GM19372 (cell line): ENCODE measurements at regions not wholly inside any gene's neighbourhood (a gene's known extent, or its start where the extent isn't known, plus 50 kb on each side); places are given as distances from the start of the nearest gene placed in this dataset.
"Not testable (repeated sequence)": the region's sequence is repeated elsewhere in the genome, so short reads cannot be mapped to it uniquely, and the experiment has no call there.

Source experiments
- ATAC-seq: cut with Tn5 transposase; IDR thresholded peaks from one replicate; pipeline ENCODE4 v1.9.1; 2021; ENCODE audit warnings: mild to moderate bottlenecking, low read depth, moderate library complexity; ENCODE audit not compliant: unreplicated experiment

- no peak for ATAC-seq
These were observed 636.5 kb downstream of the TLE1 start for GRCh38 chr9:81052846-81053245.

- ATAC-seq, result no peak
These were observed 642.1 kb downstream of the TLE1 start for GRCh38 chr9:81047280-81047679.

- no peak for ATAC-seq
These were observed 643.7 kb downstream of the TLE1 start for GRCh38 chr9:81045658-81046057.

- ATAC-seq, result no peak
These were observed 651.5 kb downstream of the TLE1 start for GRCh38 chr9:81037889-81038288.

- ATAC-seq, result no peak
These were observed 653.7 kb downstream of the TLE1 start for GRCh38 chr9:81035601-81036000.

GRCh38 chr9:81035171-81035570 is 654.2 kb downstream of the TLE1 start:
- no peak for ATAC-seq

- ATAC-seq, result no peak
These were observed 656.5 kb downstream of the TLE1 start for GRCh38 chr9:81032831-81033230.

GRCh38 chr9:81032030-81032572 is 657.2 kb downstream of the TLE1 start:
- no peak for ATAC-seq

- ATAC-seq, result no peak
These were observed 657.8 kb downstream of the TLE1 start for GRCh38 chr9:81031422-81032029.

- ATAC-seq, result no peak
These were observed 659.3 kb downstream of the TLE1 start for GRCh38 chr9:81030027-81030426.

GRCh38 chr9:81028504-81028903 is 660.8 kb downstream of the TLE1 start:
- ATAC-seq, result no peak

- no peak for ATAC-seq
These were observed 667.2 kb downstream of the TLE1 start for GRCh38 chr9:81022177-81022576.

- not testable (repeated sequence) for ATAC-seq
These were observed 674.4 kb downstream of the TLE1 start for GRCh38 chr9:81014945-81015344.

- not testable (repeated sequence) for ATAC-seq
These were observed 676.2 kb downstream of the TLE1 start for GRCh38 chr9:81013191-81013590.

- ATAC-seq, result no peak
These were observed 686.4 kb downstream of the TLE1 start for GRCh38 chr9:81002906-81003305.

- ATAC-seq, result no peak
These were observed 687.1 kb downstream of the TLE1 start for GRCh38 chr9:81002242-81002641.

GRCh38 chr9:80995759-80996158 is 693.6 kb downstream of the TLE1 start:
- ATAC-seq, result no peak

GRCh38 chr9:80994892-80995291 is 694.5 kb downstream of the TLE1 start:
- ATAC-seq, result no peak

GRCh38 chr9:80985595-80985994 is 703.8 kb downstream of the TLE1 start:
- ATAC-seq, result not testable (repeated sequence)

- ATAC-seq, result no peak
These were observed 712.9 kb downstream of the TLE1 start for GRCh38 chr9:80976403-80976802.

GRCh38 chr9:80970377-80970776 is 719.0 kb downstream of the TLE1 start:
- ATAC-seq, result not testable (repeated sequence)

- ATAC-seq, result no peak
These were observed 720.7 kb downstream of the TLE1 start for GRCh38 chr9:80968611-80969010.

GRCh38 chr9:80964914-80965313 is 724.4 kb downstream of the TLE1 start:
- no peak for ATAC-seq
